Ishikawa (cell line): ENCODE measurements at regions not wholly inside any gene's neighbourhood (a gene's known extent, or its start where the extent isn't known, plus 50 kb on each side); places are given as distances from the start of the nearest gene placed in this dataset.

Experiments
- CEBPB ChIP-seq: IDR thresholded peaks from 2 replicates; pipeline ENCODE4 v1.6.1; 2012
- EP300 ChIP-seq: IDR thresholded peaks from 2 replicates; pipeline ENCODE4 v1.6.1; 2012; ENCODE audit warnings: borderline replicate concordance
- REST ChIP-seq: IDR thresholded peaks from 2 replicates; pipeline ENCODE4 v1.6.1; 2012; ENCODE audit warnings: low read depth, mild to moderate bottlenecking
- TAF1 ChIP-seq: IDR thresholded peaks from 2 replicates; pipeline ENCODE4 v1.6.1; 2012; ENCODE audit warnings: low read depth, mild to moderate bottlenecking
- TEAD4 ChIP-seq: IDR thresholded peaks from 2 replicates; pipeline ENCODE4 v1.6.1; 2012
- YY1 ChIP-seq: IDR thresholded peaks from 2 replicates; pipeline ENCODE4 v1.6.1; 2012; ENCODE audit warnings: low read depth

DNA sequence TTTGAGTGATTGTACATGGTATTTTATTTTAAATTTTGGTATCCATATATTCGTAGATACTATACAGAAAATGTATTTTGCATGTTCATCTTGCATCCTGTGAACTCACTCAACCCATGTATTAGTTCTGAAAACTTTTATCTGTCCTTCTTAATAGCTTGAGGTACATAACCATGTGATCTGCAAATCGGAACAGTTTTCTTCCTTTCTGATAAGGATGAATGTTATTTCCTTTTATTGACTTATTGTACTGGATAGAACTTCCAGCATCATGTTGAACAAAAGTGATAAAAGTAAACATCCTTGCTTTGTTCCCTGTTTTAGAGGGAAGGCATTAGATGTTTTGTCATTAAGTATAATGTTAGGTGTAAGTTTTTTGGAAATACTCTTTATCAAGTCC lies 554.7 kb downstream of the GALR1 start:
- TF ChIP-seq REST (no peak), YY1 (no peak), TEAD4 (no peak), EP300 (no peak), TAF1 (no peak), CEBPB (no peak)
